ENCODE measurements at regions not wholly inside any gene's neighbourhood (a gene's known extent, or its start where the extent isn't known, plus 50 kb on each side); places are given as distances from the start of the nearest gene placed in this dataset.
"Not testable (repeated sequence)": the region's sequence is repeated elsewhere in the genome, so short reads cannot be mapped to it uniquely, and the experiment has no call there.

DNA sequence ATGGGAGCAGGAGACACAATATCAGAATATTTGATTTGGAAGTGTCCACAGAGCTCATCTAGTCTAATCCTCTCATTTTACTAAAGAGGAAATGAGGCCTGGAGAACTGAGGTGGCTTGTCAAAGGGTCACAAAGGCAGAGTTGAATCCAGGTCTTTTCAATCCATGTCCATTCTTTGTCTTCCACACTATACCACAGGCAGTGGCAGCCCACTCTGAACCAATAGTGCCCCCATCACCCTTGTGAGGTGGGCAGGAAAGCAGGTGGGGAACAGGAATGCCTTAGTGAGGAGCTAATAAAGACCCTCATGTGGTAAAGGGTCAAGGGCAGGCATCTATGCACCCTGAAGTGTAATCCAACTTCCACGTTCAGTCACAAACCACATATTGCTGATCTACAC lies 134.8 kb upstream of the EGLN3 start:
- DNase-seq = no peak

DNA sequence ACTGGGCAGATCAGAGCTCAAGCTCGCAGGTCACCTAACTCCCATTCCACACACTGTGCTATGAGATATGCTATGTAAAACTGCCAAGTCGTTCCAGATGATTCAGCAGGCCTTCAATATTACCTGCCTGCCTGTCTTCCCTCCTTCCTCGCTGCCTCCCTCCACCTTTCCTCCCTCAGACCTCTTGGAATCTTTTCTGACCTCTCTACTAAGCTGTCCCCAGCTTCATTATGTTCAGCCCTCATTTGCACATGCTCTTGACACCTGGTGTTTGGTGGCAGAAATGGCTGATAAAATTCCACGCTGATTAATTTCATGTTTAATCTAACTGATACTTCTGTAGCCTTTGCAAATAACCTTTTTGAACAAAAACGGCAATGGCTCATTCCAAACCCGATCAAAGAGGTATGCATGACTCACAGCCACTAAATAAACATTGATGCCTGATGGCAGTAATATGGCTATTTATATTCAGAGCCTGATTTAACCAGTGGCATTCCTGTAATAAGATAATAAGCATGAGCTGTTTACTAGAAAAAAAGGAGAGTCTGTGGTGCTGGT lies 130.8 kb upstream of the EGLN3 start:
- DNase-seq = no peak

DNA sequence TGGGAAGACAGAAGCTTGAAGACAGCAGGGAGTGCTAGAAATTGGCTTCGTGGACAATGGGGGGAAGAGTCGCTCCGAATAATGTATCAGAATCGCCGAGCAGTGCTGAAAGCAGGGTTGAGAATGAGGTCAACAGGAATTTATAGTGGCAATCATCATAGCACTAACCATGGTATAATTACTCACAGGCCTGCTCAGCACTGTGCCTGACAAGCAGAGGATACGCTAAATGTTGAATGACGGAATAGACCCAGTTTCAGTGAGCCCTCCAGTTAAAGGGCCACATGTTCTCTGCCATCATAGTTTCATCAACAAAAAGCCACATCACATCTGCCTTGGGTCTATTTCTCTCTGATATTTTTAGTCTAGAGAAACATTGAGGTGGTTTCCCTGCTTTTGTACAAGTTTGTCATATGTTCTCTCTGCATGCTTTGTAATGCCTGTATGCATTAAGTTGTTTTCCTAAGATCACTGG lies 130.3 kb upstream of the EGLN3 start:
- DNase-seq = no peak

DNA sequence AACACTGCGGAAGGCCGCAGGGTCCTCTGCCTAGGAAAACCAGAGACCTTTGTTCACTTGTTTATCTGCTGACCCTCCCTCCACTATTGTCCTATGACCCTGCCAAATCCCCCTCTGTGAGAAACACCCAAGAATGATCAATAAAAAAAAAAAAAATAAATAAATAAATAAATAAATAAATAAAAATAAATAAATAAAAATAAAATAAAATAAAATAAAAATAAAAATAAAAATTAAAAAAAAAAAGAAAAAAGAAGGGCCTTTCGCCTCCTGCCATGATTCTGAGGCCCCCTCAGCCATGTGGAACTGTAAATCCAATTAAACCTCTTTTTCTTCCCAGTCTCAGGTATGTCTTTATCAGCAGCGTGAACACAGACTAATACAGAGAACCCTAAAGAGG lies 128.8 kb upstream of the EGLN3 start:
- DNase-seq = not testable (repeated sequence)

DNA sequence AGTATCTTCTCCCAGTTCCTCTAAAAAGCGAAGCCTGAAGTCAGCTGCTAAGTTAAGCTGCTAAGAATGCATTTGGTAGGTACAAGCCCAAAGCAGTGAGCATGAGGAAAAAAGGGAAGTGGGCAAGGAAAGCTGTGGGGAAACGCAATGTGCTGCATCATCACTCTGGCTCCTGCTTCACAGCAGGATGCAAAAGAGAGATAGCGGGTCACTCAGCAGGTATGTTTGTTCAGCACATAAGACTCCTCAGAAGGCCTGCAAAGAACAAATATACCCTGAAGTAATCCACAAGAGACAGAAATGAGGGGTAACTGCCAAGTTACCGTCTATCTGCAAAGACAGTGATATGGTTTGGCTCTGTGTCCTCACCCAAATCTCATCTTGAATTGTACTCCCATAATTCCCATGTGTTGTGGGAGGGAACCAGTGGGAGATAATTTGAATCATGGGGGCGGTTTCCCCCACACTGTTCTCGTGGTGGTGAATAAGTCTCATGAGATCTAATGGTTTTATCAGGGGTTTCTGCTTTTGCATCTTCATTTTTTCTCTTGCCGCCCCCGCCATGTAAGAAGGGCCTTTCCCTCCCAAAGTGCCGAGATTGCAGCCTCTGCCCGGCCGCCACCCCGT lies 127.4 kb upstream of the EGLN3 start:
- no peak for DNase-seq

DNA sequence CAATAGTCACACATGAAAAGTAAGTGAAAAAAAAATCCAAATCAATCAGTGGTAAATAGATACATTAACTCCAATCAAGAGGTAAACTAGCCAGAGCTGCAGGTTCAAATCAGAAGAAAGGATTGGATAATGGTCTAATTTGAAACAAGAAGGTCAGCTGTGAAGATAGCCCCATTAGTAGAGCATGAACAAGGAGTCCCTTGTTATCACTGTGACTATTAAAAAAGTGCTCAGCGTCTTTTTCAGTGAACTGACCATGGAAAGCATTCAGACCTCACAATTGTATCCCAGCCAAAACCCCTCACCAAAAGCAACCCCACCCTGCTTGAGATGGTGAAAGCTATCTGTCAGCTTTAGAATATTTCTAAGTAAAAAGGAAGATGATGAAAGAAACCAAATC lies 125.0 kb upstream of the EGLN3 start:
- DNase-seq = no peak

DNA sequence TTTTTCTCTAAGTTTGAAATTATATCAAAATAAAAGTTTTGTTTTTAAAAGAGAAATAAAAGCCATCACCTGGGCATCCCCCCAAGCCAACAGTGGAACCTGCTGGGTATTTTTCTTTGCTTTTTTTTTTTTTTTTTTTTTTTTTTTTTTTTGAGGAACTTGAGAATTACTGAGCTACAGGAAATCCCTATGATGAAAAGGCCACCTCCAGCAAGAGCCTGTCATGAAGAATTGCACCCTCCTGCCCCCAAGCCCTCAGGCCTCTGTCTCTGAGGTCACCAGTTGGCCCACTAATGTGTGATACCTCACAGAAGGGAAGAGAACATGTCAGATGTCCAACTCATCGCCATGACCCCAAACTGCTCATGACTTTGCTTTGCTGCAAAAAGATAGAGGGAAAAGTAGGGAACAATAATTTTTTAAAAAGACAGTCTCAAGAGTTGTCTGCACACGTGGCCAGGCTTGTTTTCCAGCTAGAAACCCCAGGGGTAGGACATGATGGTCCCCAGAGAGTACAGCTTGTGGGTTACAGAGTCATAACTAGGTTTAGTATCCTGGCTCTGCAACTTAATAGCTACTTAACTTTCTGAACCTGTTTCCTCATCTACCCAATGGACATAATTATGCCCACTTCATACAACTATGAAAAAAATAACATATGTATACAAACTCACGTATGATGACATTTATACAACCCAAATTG lies 124.3 kb upstream of the EGLN3 start:
- no peak for DNase-seq

DNA sequence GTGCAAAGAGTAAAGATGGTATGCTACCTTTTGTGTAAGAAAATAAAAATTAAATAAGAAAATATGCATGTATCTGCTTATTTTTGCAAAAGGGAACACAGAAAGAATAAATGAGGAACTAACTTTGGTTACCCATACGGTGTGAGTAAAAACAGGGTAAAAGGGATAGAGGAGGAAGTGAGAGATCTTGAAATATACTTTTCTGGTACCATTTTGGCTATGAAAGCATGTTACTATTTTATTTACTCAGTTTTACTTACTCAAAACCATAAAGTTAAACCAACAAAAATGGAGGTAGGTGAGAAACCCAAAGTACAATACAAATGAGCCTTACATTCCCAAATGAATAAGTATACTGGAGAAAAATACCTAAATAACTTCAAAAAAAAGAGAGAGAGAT lies 122.0 kb upstream of the EGLN3 start:
- no peak for DNase-seq

DNA sequence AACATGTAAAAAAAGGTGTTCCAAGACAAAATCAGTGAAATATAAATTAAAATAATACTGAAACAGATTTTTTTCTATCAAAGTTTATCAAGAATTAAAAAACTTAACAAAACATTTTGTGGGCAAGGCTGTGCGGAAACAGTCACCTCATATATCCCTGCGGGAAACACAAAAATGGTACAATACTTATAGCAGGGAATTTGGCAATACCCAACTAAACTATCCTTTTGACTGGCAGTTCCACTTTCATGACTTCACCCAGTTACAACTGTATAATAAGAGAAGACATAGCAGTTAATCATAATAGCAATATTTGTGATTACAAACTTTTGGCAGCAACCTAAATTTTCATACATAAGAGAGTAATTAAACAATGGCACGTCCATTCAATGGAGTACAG lies 121.5 kb upstream of the EGLN3 start:
- DNase-seq = no peak

DNA sequence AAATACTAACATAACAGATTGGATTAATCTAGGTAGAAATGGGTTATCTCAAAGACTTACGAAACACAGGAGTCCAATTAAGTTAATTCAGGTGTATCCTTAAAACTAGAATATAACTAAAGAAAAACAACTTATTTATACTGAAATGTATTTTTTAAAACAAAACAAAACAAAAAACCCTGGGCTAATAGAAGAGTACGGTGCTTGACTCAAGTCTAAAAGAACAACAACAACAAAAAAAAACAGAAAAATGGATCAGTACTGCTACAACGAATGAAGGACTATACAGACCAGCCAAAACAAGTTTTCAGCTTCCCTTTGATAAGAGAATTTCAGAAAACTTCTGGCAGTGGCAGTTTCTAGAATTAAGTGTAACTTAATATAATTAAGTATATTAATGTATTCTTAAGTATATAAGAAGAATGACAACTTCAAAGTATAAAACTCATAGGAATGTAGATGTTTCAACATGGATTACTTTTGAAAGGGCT lies 120.1 kb upstream of the EGLN3 start:
- DNase-seq = no peak

DNA sequence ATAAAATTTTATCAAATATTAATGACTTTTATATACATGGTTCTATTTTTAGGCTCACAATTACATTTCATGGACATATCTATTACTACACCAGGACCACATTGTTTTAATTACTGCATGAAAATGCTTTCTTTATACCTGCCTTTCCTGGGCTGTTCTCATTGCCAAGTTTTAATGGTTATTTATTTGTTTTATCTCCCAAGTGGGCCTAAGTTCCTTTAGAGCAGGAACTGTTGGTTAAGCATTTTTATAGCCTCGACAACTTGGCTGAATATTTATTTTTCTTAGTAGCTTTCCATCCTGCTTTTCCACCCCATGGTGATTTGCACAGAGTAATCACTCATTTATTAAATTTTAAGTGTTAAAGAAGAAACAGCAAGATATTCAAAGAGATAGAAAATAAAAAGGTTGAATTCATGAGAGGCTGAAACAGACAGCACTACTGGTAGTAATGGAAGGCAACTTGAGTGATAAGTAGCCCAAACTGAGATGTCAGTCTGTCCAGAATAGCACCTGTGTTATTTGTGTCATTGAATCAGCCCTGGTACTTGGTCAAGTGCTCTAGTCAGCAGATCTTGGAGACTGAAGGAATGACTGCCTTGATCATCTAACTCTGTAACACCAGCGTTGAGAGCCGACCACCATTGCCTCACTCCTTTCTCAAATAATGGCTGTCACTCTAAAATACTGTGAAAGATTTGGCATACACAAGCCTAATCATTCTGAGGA lies 119.1 kb upstream of the EGLN3 start:
- no peak for DNase-seq

DNA sequence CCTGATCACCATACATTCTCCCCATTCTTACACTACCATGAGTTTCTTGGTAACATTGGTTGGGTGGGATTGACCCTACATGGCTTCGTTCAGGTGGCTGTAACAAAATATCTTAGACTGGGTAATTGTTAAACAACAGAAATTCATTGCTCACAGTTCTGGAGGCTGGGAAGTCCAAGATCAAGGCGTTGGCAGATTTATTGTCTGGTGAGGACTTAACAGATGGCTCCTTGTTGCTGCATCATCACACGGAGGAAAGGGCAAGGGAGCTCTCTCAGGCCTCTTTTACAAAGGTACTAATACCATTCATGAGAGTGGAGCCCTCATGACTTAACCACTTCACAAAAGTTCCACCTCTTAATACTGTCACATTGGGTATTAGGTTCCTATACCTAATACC lies 116.7 kb upstream of the EGLN3 start:
- DNase-seq = no peak

DNA sequence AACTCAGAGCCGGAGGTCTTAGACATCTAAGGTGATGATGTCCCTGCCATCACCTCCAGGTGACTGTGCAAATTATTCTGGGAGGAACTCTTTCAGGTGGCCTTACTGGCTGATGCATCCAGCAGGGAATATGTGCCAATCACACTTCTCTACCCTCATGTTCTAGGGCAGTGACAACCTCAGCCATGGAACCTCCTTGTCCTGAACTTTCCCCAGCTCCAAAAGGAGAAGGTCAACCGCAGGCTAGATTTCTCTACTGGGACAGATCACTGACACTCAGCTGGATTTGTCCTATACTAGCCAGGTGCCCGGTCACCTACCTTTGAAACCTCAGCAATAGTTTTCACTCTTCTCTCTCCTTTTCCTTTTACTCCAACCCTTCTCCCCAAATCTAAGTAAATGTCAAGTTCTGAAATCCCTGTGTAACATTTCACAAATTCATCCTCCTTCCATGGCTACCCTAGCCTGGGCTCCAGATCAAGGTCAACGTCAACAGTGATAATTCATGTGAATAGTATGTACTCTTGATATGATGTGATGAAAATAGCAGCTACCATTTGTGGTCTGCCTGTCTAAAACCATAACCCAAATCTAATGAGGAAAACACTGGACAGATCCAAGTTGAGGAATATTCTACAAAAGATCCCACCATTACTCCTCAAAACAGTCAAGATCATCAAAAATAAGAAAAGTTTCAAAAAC lies 115.0 kb upstream of the EGLN3 start:
- DNase-seq = no peak

DNA sequence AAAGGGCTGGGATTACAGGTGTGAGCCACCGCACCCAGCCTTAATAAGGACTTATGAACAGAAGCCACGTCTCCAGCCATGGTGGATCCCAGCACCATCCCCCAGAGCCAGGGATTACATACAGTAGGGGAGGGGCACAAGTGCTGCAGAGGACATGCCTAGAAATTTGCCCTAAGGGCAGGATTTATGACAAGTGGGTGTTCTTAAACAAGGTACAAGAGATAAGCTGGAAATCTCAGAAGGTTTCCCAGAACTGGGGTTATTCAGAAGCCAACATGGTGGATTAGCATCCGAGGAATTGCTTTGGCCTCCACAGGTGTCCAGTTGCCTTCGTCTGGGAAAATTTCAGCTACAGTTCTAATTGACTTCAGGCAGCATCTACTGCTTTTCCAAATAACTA lies 114.4 kb upstream of the EGLN3 start:
- DNase-seq = no peak

DNA sequence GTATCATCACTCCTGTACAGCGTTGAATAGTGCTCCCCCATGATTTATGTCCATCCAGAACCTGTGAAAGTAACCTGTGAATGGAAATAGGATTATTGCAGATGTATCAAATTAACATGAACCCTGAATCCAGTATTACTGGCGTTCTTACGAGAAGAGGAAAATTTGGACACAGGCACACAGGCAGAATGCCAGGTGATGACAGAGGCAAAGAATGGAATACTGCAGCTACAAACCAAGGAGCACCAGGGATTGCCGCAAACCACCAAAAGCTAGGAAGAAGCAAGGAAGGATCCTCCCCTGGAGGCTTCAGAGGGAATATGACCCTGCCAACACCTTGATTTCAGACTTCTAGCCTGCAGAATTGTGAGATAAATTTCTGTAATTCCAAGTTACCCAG lies 113.5 kb upstream of the EGLN3 start:
- no peak for DNase-seq

DNA sequence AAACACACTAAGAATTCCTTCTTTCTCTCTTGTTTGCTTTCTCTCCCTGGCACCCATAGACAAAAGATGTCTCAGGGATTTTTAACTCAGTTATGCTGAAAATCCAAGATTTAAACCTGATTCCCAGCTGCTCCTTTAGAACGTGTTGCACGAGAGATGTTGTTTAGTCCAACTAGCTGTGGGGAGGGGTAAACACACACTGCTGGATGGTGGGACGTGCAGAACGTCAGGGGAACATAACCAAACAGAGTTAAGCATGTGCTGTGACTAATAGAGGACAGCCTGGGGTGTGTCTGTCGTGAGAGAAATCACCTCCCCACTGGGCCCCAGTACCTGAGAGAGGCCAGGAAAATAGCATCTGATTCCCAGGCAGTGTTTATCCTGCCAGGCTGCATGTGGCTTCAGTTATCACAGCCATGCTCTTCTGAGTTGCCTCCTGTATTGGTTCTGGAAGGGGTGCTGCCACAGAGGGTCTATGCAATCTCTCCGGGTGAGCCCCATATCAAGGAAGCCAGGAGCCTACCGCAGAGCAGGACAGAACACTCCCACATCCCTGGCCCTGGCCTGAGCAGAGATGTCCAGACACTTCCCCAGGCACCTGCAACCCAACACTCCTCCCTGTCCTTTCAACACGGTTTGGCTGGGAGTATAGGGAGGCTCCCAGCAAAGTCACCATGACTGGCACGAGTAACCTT lies 112.7 kb upstream of the EGLN3 start:
- DNase-seq = no peak

DNA sequence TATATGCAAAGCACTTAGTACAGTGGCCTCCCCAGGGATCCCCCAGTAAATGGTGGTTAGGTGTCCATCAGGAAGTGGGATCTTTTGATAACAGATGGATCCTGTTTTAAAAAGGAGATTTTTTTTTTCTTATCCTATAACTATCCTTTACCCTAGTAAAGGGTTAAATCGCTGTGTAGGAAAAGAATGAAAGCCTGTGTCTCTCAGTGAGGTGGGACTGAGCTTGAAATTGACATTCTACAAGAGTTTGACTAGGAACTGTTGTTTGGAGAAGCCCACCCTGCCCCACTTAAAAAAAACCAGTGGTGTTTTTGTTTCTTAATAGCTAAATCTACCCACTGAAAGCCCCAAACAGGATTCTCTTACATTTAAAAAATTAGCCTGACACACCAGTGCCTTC lies 112.2 kb upstream of the EGLN3 start:
- no peak for DNase-seq

DNA sequence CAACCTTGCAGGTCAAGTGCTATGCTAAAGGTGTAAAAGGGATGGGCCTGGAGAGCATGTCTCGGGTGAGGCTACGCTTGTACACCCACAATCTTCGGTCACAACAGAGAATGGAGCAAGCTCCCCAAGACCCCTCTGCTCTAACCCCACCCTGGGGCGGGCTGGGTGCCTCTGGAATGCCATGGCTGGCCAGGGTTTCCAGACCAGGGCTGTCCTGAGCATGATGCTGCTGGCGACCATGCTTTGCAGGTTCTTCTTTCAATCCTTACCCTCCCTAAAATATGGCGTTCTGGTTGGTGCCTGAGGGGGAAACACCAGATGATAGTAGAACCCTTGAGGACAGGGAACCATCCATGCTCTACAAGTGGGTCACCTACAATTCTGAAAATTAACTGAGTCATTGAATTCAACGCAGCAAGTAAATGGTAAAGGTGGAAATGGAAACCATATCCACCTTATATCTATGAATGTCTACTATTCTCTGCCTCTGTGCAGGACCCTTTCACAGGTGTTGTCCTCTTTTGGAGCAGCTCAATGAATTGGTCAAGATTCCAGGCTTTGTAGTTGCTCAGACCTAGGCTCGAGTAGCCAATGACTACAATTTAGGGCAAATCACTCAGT lies 111.6 kb upstream of the EGLN3 start:
- DNase-seq = no peak

DNA sequence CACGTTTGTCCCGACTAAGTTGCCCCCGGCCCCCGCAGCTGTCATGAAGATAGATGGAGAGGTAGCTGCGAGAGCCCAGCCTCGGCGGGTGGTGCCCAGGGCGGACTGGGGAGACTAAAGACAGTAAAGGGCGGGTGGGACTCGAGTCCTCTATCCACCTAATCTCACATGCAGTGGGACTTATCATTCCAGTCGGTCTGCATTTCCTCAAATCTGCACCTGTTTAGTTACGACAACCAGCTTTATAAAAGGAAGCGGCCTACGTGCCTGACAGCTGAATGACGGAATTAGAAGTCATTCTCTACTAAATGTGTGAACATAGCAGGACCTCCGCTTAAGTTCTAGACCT lies 109.8 kb upstream of the EGLN3 start:
- no peak for DNase-seq

DNA sequence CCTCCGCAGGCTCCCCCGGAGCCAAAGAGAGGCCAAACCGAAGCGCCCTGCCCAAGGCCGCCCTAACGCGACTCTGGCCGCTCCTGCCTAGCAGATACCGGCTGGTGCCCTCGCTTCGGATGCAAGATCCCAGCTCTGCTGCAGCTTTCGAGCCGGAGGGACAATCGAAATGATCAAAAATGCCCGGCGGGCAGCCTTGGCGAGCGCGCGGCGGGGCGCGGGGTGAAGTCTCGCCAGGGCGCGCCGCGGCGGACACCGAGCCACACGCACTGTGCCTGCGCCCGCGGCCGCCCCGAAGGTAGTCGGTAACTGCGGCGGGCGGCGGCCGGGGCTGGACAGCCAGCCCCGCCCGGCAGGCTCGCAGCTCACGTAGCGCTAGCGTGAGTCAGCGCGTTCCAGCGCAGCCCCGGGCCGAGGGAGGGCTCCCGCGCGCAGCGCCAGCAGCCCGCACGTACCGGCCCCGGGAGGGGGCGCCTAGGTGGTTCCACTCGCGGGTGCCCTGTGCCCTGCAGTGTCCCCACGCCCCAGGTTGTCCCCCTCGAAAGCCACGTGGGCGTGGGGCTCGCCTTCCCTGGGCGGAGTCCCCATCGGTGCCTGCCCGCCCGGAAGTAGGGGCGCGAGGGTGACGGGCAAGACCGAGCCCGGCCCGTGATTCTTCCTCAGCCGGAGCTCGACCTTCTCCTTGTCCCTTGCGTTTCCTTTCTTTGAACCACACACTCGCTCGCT lies 109.2 kb upstream of the EGLN3 start:
- DNase-seq = peak; percentile 38 to 50

All from activated CD4-positive, alpha-beta T cell treated with anti-CD3 and anti-CD28 coated beads, Interleukin-2, amount 50 U/mL, for 4 hours (primary cell).